Neural crest cell (in vitro differentiated cells): ENCODE measurements at regions not wholly inside any gene's neighbourhood (a gene's known extent, or its start where the extent isn't known, plus 50 kb on each side); places are given as distances from the start of the nearest gene placed in this dataset.

ENCODE experiments used
- DNase-seq: peaks from one replicate; pipeline ENCODE4 v3.0.0; 2021; ENCODE audit warnings: low read depth, mixed read lengths, low spot score
- H3K27ac Mint-ChIP-seq: one replicate; pipeline ENCODE4 v1.8.0; 2021; ENCODE audit warnings: mild to moderate bottlenecking, mixed read lengths; ENCODE audit not compliant: unreplicated experiment
- H3K27me3 Mint-ChIP-seq: 2 replicates; pipeline ENCODE4 v1.8.0; 2021; ENCODE audit warnings: low read depth, mild to moderate bottlenecking, mixed read lengths
- H3K36me3 Mint-ChIP-seq: 2 replicates; pipeline ENCODE4 v1.8.0; 2021; ENCODE audit warnings: low read depth, mild to moderate bottlenecking, mixed read lengths
- H3K4me1 Mint-ChIP-seq: 2 replicates; pipeline ENCODE4 v1.8.0; 2021; ENCODE audit warnings: mixed read lengths
- H3K4me3 Mint-ChIP-seq: one replicate; pipeline ENCODE4 v1.8.0; 2021; ENCODE audit warnings: mild to moderate bottlenecking, mixed read lengths
- H3K9me3 Mint-ChIP-seq: 2 replicates; pipeline ENCODE4 v1.8.0; 2021; ENCODE audit warnings: mixed read lengths
- CTCF ChIP-seq: fragments of 200-600 bp; sonication (generic); conservative IDR thresholded peaks from 2 replicates; pipeline ENCODE4 v1.5.0; 2021; ENCODE audit warnings: antibody characterized with exemption, mild to moderate bottlenecking

- DNase-seq = no peak
- H3K4me1 Mint-ChIP-seq = no peaks in the 10 kb centered on the region
These were observed 755.7 kb upstream of the HS6ST1 start for GRCh38 chr2:129074298-129074920.

GRCh38 chr2:129078548-129078947 is 759.9 kb upstream of the HS6ST1 start:
- H3K4me1 Mint-ChIP-seq = peaks cover 4% of the 10 kb centered on the region
- no peaks in the 10 kb centered on the region for H3K27me3 Mint-ChIP-seq
- peaks cover 3% of the 10 kb centered on the region for H3K9me3 Mint-ChIP-seq
- H3K36me3 Mint-ChIP-seq = no peaks in the 10 kb centered on the region
- H3K4me3 Mint-ChIP-seq = no peak overlapping the region
- no peak for TF ChIP-seq CTCF
- DNase-seq = no peak
- H3K27ac Mint-ChIP-seq = no peak overlapping the region

More at GRCh38 chr2:129074298-129074920, 755.7 kb upstream of the HS6ST1 start:
- H3K27me3 Mint-ChIP-seq = no peaks in the 10 kb centered on the region
- no peak overlapping the region for H3K4me3 Mint-ChIP-seq
- H3K27ac Mint-ChIP-seq = no peak overlapping the region
- H3K36me3 Mint-ChIP-seq = no peaks in the 10 kb centered on the region
- TF ChIP-seq CTCF = no peak
- H3K9me3 Mint-ChIP-seq = peaks cover under 1% of the 10 kb centered on the region

GRCh38 chr2:129080715-129081476 is 762.2 kb upstream of the HS6ST1 start:
- Mint-ChIP-seq H3K36me3 (no peaks in the 10 kb centered on the region), H3K9me3 (peaks cover 3% of the 10 kb centered on the region), H3K4me1 (peaks cover 4% of the 10 kb centered on the region), H3K4me3 (no peak overlapping the region), H3K27ac (no peak overlapping the region), H3K27me3 (no peaks in the 10 kb centered on the region)
- no peak for DNase-seq
- no peak for TF ChIP-seq CTCF

- no peak overlapping the region for H3K27ac Mint-ChIP-seq
- TF ChIP-seq CTCF = no peak
- no peaks in the 10 kb centered on the region for H3K36me3 Mint-ChIP-seq
- no peak for DNase-seq
- H3K4me3 Mint-ChIP-seq = no peak overlapping the region
- no peaks in the 10 kb centered on the region for H3K9me3 Mint-ChIP-seq
- no peaks in the 10 kb centered on the region for H3K27me3 Mint-ChIP-seq
- H3K4me1 Mint-ChIP-seq = peaks cover 4% of the 10 kb centered on the region
These were observed 766.7 kb upstream of the HS6ST1 start for GRCh38 chr2:129085386-129085785.

- Mint-ChIP-seq H3K4me1 (no peaks in the 10 kb centered on the region), H3K4me3 (no peak overlapping the region), H3K27ac (no peak overlapping the region), H3K9me3 (no peaks in the 10 kb centered on the region), H3K27me3 (no peaks in the 10 kb centered on the region), H3K36me3 (no peaks in the 10 kb centered on the region)
- no peak for TF ChIP-seq CTCF
- no peak for DNase-seq
These were observed 768.6 kb upstream of the HS6ST1 start for GRCh38 chr2:129087133-129087813.
